ENCODE measurements at regions not wholly inside any gene's neighbourhood (a gene's known extent, or its start where the extent isn't known, plus 50 kb on each side); places are given as distances from the start of the nearest gene placed in this dataset.

GRCh38 chr14:45715946-45716345 lies 462.9 kb upstream of the MIS18BP1 start:
- no peaks in the 10 kb centered on the region for H3K9me3 ChIP-seq (ENCODE audit: control insufficient read depth in 1 of 2, low read length in 2 of 2)
- no peaks in the 10 kb centered on the region for H3K4me1 ChIP-seq (ENCODE audit: control insufficient read depth in 1 of 2, insufficient read depth in 2 of 2, low read length in 2 of 2)
- H3K36me3 ChIP-seq (ENCODE audit: control insufficient read depth in 1 of 2, insufficient read depth in 2 of 2, low read length in 2 of 2), result no peaks in the 10 kb centered on the region
- no peaks in the 10 kb centered on the region for H3K27me3 ChIP-seq (ENCODE audit: low read depth, low read length)
- H3K27ac ChIP-seq (ENCODE audit: low read length), result no peak overlapping the region
- no peak overlapping the region for H3K4me3 ChIP-seq (ENCODE audit: low read depth in 1 of 2, low read length in 2 of 2)

GRCh38 chr14:45709541-45709940 lies 456.5 kb upstream of the MIS18BP1 start:
- H3K27me3 ChIP-seq (ENCODE audit: low read depth, low read length), result no peaks in the 10 kb centered on the region
- H3K27ac ChIP-seq (ENCODE audit: low read length), result no peak overlapping the region
- H3K9me3 ChIP-seq (ENCODE audit: control insufficient read depth in 1 of 2, low read length in 2 of 2), result no peaks in the 10 kb centered on the region
- no peaks in the 10 kb centered on the region for H3K36me3 ChIP-seq (ENCODE audit: control insufficient read depth in 1 of 2, insufficient read depth in 2 of 2, low read length in 2 of 2)
- no peaks in the 10 kb centered on the region for H3K4me1 ChIP-seq (ENCODE audit: control insufficient read depth in 1 of 2, insufficient read depth in 2 of 2, low read length in 2 of 2)
- H3K4me3 ChIP-seq (ENCODE audit: low read depth in 1 of 2, low read length in 2 of 2), result no peak overlapping the region

- H3K36me3 ChIP-seq (ENCODE audit: control insufficient read depth in 1 of 2, insufficient read depth in 2 of 2, low read length in 2 of 2), result no peaks in the 10 kb centered on the region
These were observed 453.0 kb upstream of the MIS18BP1 start for GRCh38 chr14:45705940-45706534.

GRCh38 chr14:45699471-45699870 lies 446.5 kb upstream of the MIS18BP1 start:
- H3K4me1 ChIP-seq (ENCODE audit: control insufficient read depth in 1 of 2, insufficient read depth in 2 of 2, low read length in 2 of 2), result peaks cover 0 to 8% of the 10 kb centered on the region in 2 donors
- no peaks in the 10 kb centered on the region for H3K27me3 ChIP-seq (ENCODE audit: low read depth, low read length)
- no peak overlapping the region for H3K27ac ChIP-seq (ENCODE audit: low read length)
- H3K4me3 ChIP-seq (ENCODE audit: low read depth in 1 of 2, low read length in 2 of 2), result no peak overlapping the region
- no peaks in the 10 kb centered on the region for H3K36me3 ChIP-seq (ENCODE audit: control insufficient read depth in 1 of 2, insufficient read depth in 2 of 2, low read length in 2 of 2)
- H3K9me3 ChIP-seq (ENCODE audit: control insufficient read depth in 1 of 2, low read length in 2 of 2), result no peaks in the 10 kb centered on the region

More at GRCh38 chr14:45705940-45706534, 453.0 kb upstream of the MIS18BP1 start:
- H3K4me3 ChIP-seq (ENCODE audit: low read depth in 1 of 2, low read length in 2 of 2), result no peak overlapping the region
- H3K9me3 ChIP-seq (ENCODE audit: control insufficient read depth in 1 of 2, low read length in 2 of 2), result no peaks in the 10 kb centered on the region
- H3K4me1 ChIP-seq (ENCODE audit: control insufficient read depth in 1 of 2, insufficient read depth in 2 of 2, low read length in 2 of 2), result no peaks in the 10 kb centered on the region
- H3K27ac ChIP-seq (ENCODE audit: low read length), result no peak overlapping the region
- no peaks in the 10 kb centered on the region for H3K27me3 ChIP-seq (ENCODE audit: low read depth, low read length)

DNA sequence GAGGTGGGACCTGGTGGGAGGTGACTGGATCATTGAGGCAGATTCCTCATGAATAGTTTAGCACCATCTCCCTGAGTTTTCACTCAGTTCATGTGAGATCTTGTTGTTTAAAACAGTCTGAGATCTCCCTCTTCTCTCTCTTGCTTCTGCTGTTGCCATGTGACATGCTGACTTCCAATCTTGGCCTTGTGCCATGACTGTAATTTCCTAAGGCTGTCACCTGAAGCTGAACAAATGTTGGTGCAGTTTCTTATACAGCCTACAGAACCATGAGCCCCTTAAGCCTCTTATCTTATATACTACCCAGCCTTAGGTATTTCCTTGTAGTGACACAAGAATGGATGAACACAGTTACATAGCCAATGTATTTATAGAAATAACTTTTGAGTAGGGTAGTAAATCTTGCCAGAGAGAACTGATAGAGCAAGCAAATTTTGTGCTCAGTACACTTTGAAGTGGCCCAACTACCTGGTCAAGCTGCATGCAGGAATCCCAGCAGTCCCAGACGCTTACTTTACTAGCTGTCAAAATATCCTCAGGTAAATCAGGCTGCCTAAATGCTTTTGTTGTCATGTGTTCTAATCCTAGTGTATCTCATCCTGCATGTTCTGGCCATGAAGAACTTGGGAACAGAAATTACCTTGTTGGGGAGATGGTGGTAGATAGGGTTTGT lies 445.6 kb upstream of the MIS18BP1 start:
- Histone ChIP-seq H3K27me3 (ENCODE audit: low read depth, low read length) (no peaks in the 10 kb centered on the region), H3K27ac (ENCODE audit: low read length) (no peak overlapping the region), H3K4me3 (ENCODE audit: low read depth in 1 of 2, low read length in 2 of 2) (no peak overlapping the region), H3K9me3 (ENCODE audit: control insufficient read depth in 1 of 2, low read length in 2 of 2) (no peaks in the 10 kb centered on the region), H3K36me3 (ENCODE audit: control insufficient read depth in 1 of 2, insufficient read depth in 2 of 2, low read length in 2 of 2) (no peaks in the 10 kb centered on the region), H3K4me1 (ENCODE audit: control insufficient read depth in 1 of 2, insufficient read depth in 2 of 2, low read length in 2 of 2) (peaks cover 0 to 8% of the 10 kb centered on the region in 2 donors)

DNA sequence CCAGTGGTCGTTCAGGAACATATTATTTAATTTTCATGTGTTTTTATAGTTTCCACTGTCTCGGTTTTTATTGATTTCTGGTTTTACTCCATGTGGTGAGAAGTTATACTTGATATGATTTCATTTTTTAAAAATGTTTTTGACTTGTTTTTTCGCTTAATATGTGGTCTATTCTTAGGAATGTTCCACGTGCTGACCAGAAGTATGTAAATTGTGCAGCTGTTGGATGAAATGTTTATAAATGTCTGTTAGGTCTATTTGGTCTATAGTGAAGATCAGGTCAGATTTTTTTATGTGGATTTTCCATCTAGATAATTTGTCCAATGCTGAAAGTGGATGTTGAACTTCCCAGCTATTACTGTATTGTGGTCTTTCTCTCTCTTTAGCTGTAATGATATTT lies 433.8 kb upstream of the MIS18BP1 start:
- H3K36me3 ChIP-seq (ENCODE audit: control insufficient read depth in 1 of 2, insufficient read depth in 2 of 2, low read length in 2 of 2), result no peaks in the 10 kb centered on the region
- no peaks in the 10 kb centered on the region for H3K4me1 ChIP-seq (ENCODE audit: control insufficient read depth in 1 of 2, insufficient read depth in 2 of 2, low read length in 2 of 2)
- no peak overlapping the region for H3K4me3 ChIP-seq (ENCODE audit: low read depth in 1 of 2, low read length in 2 of 2)
- H3K9me3 ChIP-seq (ENCODE audit: control insufficient read depth in 1 of 2, low read length in 2 of 2), result peaks cover 0 to 9% of the 10 kb centered on the region in 2 donors
- no peaks in the 10 kb centered on the region for H3K27me3 ChIP-seq (ENCODE audit: low read depth, low read length)
- no peak overlapping the region for H3K27ac ChIP-seq (ENCODE audit: low read length)

DNA sequence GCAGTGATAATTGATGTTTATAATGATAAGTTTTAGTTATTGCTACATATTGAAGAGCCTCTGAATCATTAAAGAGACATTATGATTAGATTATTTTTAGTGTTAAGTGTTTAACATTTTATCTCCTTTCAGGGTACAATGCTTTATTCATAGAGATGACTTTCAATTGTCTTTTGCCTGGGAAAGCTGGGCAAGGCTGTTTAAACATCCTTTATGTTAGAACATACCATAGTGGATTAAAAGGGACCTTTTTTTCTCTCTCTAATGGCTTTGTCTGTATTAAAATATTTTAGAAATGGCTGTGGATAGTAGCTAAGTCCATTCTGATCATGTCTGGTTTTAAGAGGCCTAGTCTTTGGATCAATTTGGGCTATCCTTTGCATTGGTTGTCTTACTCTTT lies 427.5 kb upstream of the MIS18BP1 start:
- Histone ChIP-seq H3K4me3 (ENCODE audit: low read depth in 1 of 2, low read length in 2 of 2) (no peak overlapping the region), H3K4me1 (ENCODE audit: control insufficient read depth in 1 of 2, insufficient read depth in 2 of 2, low read length in 2 of 2) (no peaks in the 10 kb centered on the region), H3K9me3 (ENCODE audit: control insufficient read depth in 1 of 2, low read length in 2 of 2) (peaks cover 0 to 7% of the 10 kb centered on the region in 2 donors), H3K27me3 (ENCODE audit: low read depth, low read length) (no peaks in the 10 kb centered on the region), H3K27ac (ENCODE audit: low read length) (no peak overlapping the region), H3K36me3 (ENCODE audit: control insufficient read depth in 1 of 2, insufficient read depth in 2 of 2, low read length in 2 of 2) (no peaks in the 10 kb centered on the region)

GRCh38 chr14:45679853-45680252 lies 426.9 kb upstream of the MIS18BP1 start:
- no peaks in the 10 kb centered on the region for H3K4me1 ChIP-seq (ENCODE audit: control insufficient read depth in 1 of 2, insufficient read depth in 2 of 2, low read length in 2 of 2)
- H3K36me3 ChIP-seq (ENCODE audit: control insufficient read depth in 1 of 2, insufficient read depth in 2 of 2, low read length in 2 of 2), result no peaks in the 10 kb centered on the region
- no peak overlapping the region for H3K27ac ChIP-seq (ENCODE audit: low read length)
- peaks cover 0 to 5% of the 10 kb centered on the region in 2 donors for H3K9me3 ChIP-seq (ENCODE audit: control insufficient read depth in 1 of 2, low read length in 2 of 2)
- H3K4me3 ChIP-seq (ENCODE audit: low read depth in 1 of 2, low read length in 2 of 2), result no peak overlapping the region
- H3K27me3 ChIP-seq (ENCODE audit: low read depth, low read length), result no peaks in the 10 kb centered on the region

DNA sequence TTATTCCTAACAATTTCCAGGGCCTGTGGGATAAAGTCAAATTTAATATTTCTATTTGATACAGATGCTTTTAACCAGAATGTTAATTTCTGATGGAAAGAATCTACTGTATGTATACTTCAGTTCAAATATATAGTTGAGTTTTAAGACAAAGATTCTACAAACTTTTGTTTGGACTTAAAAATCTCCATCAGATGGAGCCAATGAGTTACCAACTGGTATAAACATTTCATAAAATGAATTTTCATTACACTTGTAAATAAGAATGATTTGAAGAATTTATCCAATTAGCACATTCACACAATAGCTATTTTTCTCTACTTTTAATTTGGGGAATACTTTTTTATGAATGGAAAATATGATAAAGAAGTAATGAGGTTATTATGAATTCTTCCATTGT lies 425.2 kb upstream of the MIS18BP1 start:
- no peak overlapping the region for H3K27ac ChIP-seq (ENCODE audit: low read length)
- no peaks in the 10 kb centered on the region for H3K4me1 ChIP-seq (ENCODE audit: control insufficient read depth in 1 of 2, insufficient read depth in 2 of 2, low read length in 2 of 2)
- no peaks in the 10 kb centered on the region for H3K27me3 ChIP-seq (ENCODE audit: low read depth, low read length)
- no peaks in the 10 kb centered on the region for H3K36me3 ChIP-seq (ENCODE audit: control insufficient read depth in 1 of 2, insufficient read depth in 2 of 2, low read length in 2 of 2)
- H3K4me3 ChIP-seq (ENCODE audit: low read depth in 1 of 2, low read length in 2 of 2), result no peak overlapping the region
- no peaks in the 10 kb centered on the region for H3K9me3 ChIP-seq (ENCODE audit: control insufficient read depth in 1 of 2, low read length in 2 of 2)

DNA sequence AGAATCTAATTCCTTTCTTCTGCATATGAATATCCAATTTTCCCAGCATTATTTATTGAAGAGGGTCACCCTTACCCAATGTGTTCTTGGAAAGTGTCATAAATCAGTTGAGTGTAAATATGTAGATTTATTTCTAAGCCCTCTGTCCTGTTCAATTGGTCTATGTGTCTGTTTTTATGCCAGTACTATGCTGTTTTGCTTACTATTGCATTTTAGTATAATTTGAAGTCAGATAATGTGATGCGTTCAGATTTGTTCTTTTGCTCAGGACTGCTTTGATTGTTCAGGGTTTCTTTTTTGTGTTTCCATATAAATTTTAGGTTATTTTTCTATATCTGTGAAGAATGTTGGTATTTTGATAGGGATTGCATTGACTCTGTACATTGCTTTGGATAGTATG lies 420.4 kb upstream of the MIS18BP1 start:
- Histone ChIP-seq H3K36me3 (ENCODE audit: control insufficient read depth in 1 of 2, insufficient read depth in 2 of 2, low read length in 2 of 2) (no peaks in the 10 kb centered on the region), H3K27me3 (ENCODE audit: low read depth, low read length) (no peaks in the 10 kb centered on the region), H3K4me1 (ENCODE audit: control insufficient read depth in 1 of 2, insufficient read depth in 2 of 2, low read length in 2 of 2) (no peaks in the 10 kb centered on the region), H3K9me3 (ENCODE audit: control insufficient read depth in 1 of 2, low read length in 2 of 2) (no peaks in the 10 kb centered on the region), H3K27ac (ENCODE audit: low read length) (no peak overlapping the region), H3K4me3 (ENCODE audit: low read depth in 1 of 2, low read length in 2 of 2) (no peak overlapping the region)

DNA sequence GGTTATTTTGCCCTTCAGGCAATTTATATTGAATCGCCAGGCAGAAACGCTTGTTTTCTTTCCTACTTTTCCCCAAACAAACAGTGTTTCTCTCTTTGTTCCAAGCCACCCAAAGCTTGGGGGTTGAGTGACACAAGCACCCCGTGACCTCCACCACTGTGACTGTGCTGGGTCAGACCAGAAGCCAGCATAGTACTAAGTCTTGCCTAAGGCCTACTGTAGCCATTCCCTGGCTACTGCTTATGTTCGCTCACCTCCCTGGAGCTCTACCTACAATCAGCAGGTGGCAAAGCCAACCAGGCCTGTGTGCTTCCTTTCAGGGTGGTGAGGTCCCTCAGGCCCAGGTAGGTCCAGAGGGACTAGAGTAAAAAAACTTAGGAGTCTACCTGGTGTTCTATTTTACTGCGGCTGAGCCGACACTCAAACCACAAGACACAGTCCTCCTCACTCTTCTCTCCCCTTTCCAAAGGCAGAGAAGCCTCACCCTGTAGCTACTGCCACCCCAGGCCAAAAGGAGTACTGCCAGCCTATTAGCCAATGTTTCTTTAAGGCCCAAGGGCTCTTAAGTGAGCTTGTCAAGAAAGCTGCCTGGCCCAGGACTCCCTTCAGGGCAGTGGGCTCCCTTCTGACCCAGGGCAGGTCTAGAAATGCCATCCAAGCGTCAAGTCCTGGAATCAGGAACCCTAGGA lies 411.8 kb upstream of the MIS18BP1 start:
- Histone ChIP-seq H3K27me3 (ENCODE audit: low read depth, low read length) (no peaks in the 10 kb centered on the region), H3K36me3 (ENCODE audit: control insufficient read depth in 1 of 2, insufficient read depth in 2 of 2, low read length in 2 of 2) (no peaks in the 10 kb centered on the region), H3K4me1 (ENCODE audit: control insufficient read depth in 1 of 2, insufficient read depth in 2 of 2, low read length in 2 of 2) (no peaks in the 10 kb centered on the region), H3K27ac (ENCODE audit: low read length) (no peak overlapping the region), H3K4me3 (ENCODE audit: low read depth in 1 of 2, low read length in 2 of 2) (no peak overlapping the region), H3K9me3 (ENCODE audit: control insufficient read depth in 1 of 2, low read length in 2 of 2) (peaks cover 0 to 4% of the 10 kb centered on the region in 2 donors)
